ENCODE measurements at regions not wholly inside any gene's neighbourhood (a gene's known extent, or its start where the extent isn't known, plus 50 kb on each side); places are given as distances from the start of the nearest gene placed in this dataset.

- TF ChIP-seq, protein P1, sequence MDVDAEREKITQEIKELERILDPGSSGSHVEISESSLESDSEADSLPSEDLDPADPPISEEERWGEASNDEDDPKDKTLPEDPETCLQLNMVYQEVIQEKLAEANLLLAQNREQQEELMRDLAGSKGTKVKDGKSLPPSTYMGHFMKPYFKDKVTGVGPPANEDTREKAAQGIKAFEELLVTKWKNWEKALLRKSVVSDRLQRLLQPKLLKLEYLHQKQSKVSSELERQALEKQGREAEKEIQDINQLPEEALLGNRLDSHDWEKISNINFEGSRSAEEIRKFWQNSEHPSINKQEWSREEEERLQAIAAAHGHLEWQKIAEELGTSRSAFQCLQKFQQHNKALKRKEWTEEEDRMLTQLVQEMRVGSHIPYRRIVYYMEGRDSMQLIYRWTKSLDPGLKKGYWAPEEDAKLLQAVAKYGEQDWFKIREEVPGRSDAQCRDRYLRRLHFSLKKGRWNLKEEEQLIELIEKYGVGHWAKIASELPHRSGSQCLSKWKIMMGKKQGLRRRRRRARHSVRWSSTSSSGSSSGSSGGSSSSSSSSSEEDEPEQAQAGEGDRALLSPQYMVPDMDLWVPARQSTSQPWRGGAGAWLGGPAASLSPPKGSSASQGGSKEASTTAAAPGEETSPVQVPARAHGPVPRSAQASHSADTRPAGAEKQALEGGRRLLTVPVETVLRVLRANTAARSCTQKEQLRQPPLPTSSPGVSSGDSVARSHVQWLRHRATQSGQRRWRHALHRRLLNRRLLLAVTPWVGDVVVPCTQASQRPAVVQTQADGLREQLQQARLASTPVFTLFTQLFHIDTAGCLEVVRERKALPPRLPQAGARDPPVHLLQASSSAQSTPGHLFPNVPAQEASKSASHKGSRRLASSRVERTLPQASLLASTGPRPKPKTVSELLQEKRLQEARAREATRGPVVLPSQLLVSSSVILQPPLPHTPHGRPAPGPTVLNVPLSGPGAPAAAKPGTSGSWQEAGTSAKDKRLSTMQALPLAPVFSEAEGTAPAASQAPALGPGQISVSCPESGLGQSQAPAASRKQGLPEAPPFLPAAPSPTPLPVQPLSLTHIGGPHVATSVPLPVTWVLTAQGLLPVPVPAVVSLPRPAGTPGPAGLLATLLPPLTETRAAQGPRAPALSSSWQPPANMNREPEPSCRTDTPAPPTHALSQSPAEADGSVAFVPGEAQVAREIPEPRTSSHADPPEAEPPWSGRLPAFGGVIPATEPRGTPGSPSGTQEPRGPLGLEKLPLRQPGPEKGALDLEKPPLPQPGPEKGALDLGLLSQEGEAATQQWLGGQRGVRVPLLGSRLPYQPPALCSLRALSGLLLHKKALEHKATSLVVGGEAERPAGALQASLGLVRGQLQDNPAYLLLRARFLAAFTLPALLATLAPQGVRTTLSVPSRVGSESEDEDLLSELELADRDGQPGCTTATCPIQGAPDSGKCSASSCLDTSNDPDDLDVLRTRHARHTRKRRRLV (CRISPR knock-in tag; IDR thresholded peaks at IDR 0.05): no peak
- no peak for TF ChIP-seq ZNF629 (CRISPR knock-in tag; conservative IDR thresholded peaks at IDR 0.05)
- TF ChIP-seq ZNF773 (CRISPR knock-in tag; IDR thresholded peaks at IDR 0.05; ENCODE audit: borderline replicate concordance): no peak
- TF ChIP-seq ZNF468 (CRISPR knock-in tag; IDR thresholded peaks at IDR 0.05): no peak
- no peak for TF ChIP-seq ZNF138 (CRISPR knock-in tag; IDR thresholded peaks at IDR 0.05; ENCODE audit: low read depth)
- TF ChIP-seq PPARG (CRISPR knock-in tag; conservative IDR thresholded peaks at IDR 0.05): no peak
- TF ChIP-seq, protein P2, sequence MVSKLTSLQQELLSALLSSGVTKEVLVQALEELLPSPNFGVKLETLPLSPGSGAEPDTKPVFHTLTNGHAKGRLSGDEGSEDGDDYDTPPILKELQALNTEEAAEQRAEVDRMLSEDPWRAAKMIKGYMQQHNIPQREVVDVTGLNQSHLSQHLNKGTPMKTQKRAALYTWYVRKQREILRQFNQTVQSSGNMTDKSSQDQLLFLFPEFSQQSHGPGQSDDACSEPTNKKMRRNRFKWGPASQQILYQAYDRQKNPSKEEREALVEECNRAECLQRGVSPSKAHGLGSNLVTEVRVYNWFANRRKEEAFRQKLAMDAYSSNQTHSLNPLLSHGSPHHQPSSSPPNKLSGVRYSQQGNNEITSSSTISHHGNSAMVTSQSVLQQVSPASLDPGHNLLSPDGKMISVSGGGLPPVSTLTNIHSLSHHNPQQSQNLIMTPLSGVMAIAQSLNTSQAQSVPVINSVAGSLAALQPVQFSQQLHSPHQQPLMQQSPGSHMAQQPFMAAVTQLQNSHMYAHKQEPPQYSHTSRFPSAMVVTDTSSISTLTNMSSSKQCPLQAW (CRISPR knock-in tag; IDR thresholded peaks at IDR 0.05): no peak
- TF ChIP-seq, protein P3, sequence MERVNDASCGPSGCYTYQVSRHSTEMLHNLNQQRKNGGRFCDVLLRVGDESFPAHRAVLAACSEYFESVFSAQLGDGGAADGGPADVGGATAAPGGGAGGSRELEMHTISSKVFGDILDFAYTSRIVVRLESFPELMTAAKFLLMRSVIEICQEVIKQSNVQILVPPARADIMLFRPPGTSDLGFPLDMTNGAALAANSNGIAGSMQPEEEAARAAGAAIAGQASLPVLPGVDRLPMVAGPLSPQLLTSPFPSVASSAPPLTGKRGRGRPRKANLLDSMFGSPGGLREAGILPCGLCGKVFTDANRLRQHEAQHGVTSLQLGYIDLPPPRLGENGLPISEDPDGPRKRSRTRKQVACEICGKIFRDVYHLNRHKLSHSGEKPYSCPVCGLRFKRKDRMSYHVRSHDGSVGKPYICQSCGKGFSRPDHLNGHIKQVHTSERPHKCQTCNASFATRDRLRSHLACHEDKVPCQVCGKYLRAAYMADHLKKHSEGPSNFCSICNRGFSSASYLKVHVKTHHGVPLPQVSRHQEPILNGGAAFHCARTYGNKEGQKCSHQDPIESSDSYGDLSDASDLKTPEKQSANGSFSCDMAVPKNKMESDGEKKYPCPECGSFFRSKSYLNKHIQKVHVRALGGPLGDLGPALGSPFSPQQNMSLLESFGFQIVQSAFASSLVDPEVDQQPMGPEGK (CRISPR knock-in tag; IDR thresholded peaks at IDR 0.05): no peak
- no peak for TF ChIP-seq PCBP2 (optimal IDR thresholded peaks at IDR 0.05; ENCODE audit: low read depth, low read length, poor library complexity, severe bottlenecking)
- no peak for TF ChIP-seq GRHL1 (CRISPR knock-in tag; conservative IDR thresholded peaks at IDR 0.05)
Measured at GRCh38 chr1:101130673-101131072, 105.1 kb upstream of the DPH5 start (continued).

All from HepG2 (cell line).